Spleen (tissue), 11 donors: ENCODE measurements at regions not wholly inside any gene's neighbourhood (a gene's known extent, or its start where the extent isn't known, plus 50 kb on each side); places are given as distances from the start of the nearest gene placed in this dataset.
"Not testable (repeated sequence)": the region's sequence is repeated elsewhere in the genome, so short reads cannot be mapped to it uniquely, and the experiment has no call there.

Experiments used
- DNase-seq: peaks from one replicate; pipeline ENCODE4 v3.0.0-alpha.2; 2020
- H3K27ac ChIP-seq, 8 donors: fragments of 200-600 bp; sonication (generic) in 7 of 8; 1 replicate in 4 of 8; 2 replicates in 4 of 8; pipeline versions ENCODE4 v1.5.0 to v1.8.0; 2016 to 2021; ENCODE audit warnings: inconsistent platforms in 4 of 8, mild to moderate bottlenecking in 4 of 8, moderate library complexity in 1 of 8
- H3K27me3 ChIP-seq, 7 donors: fragments of 200-600 bp; sonication (generic) in 6 of 7; replicated peaks in 1 of 7; 1 replicate in 4 of 7; 2 replicates in 3 of 7; pipeline versions ENCODE4 v1.5.0 to v1.8.0; 2016 to 2021; ENCODE audit warnings: inconsistent platforms in 3 of 7, mild to moderate bottlenecking in 1 of 7
- H3K36me3 ChIP-seq, 6 donors: fragments of 200-600 bp; sonication (generic) in 5 of 6; 1 replicate in 4 of 6; 2 replicates in 2 of 6; pipeline versions ENCODE4 v1.5.0 to v1.8.0; 2016 to 2021; ENCODE audit warnings: inconsistent platforms in 2 of 6
- H3K4me1 ChIP-seq, 6 donors: fragments of 200-600 bp; sonication (generic) in 5 of 6; 1 replicate in 3 of 6; 2 replicates in 3 of 6; pipeline versions ENCODE4 v1.5.0 to v1.8.0; 2016 to 2021; ENCODE audit warnings: inconsistent platforms in 3 of 6
- H3K4me3 ChIP-seq, 8 donors: fragments of 200-600 bp; sonication (generic) in 7 of 8; 1 replicate in 4 of 8; 2 replicates in 4 of 8; pipeline versions ENCODE4 v1.5.0 to v1.8.0; 2016 to 2021; ENCODE audit warnings: inconsistent platforms in 4 of 8, mild to moderate bottlenecking in 4 of 8, moderate library complexity in 2 of 8
- H3K9me3 ChIP-seq, 8 donors: fragments of 200-600 bp; sonication (generic) in 7 of 8; 1 replicate in 4 of 8; 2 replicates in 4 of 8; pipeline versions ENCODE4 v1.5.0 to v1.8.0; 2016 to 2021; ENCODE audit warnings: inconsistent platforms in 4 of 8
- POLR2A ChIP-seq, 3 donors: fragments of 450-650 bp; IDR thresholded peaks; one replicate each; pipeline ENCODE4 v1.5.1; 2017; ENCODE audit warnings: antibody characterized with exemption in 3 of 3, mild to moderate bottlenecking in 1 of 3
- POLR2AphosphoS5 ChIP-seq, 3 donors: sonication (generic); formaldehyde crosslinking; IDR thresholded peaks; one replicate each; pipeline ENCODE4 v1.5.1; 2017; ENCODE audit warnings: antibody characterized with exemption in 3 of 3
- WGBS, 5 donors: extraction: QIAGEN DNeasy Blood & Tissue Kit in 3 of 5; methylation state at CpG; one replicate each; pipeline versions ENCODE4 v1.1.5 to v1.1.7; 2013 to 2018; 5-methylcytosine and 5-hydroxymethylcytosine counted together
- intact Hi-C: fragments of 100-400 bp; cut with DNase I; formaldehyde crosslinking; loops from one replicate; pipeline ENCODE4 v1.15.0; 2023; ENCODE audit warnings: low total_unique reads
- TF ChIP-seq, protein P1 (sequence below), 11 experiments: fragments of 200-600 bp in 7 of 11; fragments of 450-650 bp in 4 of 11; sonication (generic) in 4 of 11; IDR thresholded peaks in 8 of 11; conservative IDR thresholded peaks in 3 of 11; 1 replicate in 7 of 11; 2 replicates in 4 of 11; pipeline versions ENCODE4 v1.4.0 to v1.8.0; 2016 to 2021; ENCODE audit warnings: antibody characterized with exemption in 11 of 11, inconsistent platforms in 4 of 11, mild to moderate bottlenecking in 1 of 11
- donor health status: healthy with polysubstance abuse.
- donor health status: DM: no; HTN: no; CAD: no; lungs with moderate emphysema.
- donor health status: DM: no; HTN: no; CAD: no.
- donor health status: Bipolar disorder and iron deficiency.
- donor health status: healthy.
- donor health status: DM: no; HTN: no; CAD: no.
- donor health status: DM: yes; HTN: yes; CAD: no.

DNA sequence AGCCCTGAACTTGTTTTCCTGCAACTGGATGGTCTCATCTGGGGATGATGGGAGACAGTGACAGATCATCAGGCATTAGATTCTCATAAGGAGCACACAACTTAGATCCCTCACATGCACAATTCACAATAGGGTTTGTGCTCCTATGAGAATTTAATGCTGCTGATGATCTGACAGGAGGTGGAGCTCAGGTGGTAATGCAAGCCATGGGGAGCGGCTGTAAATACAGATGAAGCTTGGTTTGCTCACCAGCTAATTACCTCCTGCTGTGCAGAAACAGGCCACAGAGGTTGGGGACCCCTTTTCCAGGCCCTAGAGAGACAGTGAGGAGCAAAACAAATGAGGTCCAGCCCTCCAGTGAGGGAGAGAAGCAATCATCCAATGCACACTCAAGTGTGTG is 168.6 kb downstream of the RGS9 start:
- Histone ChIP-seq H3K4me3 (no peak overlapping the region), H3K27ac (no peak overlapping the region), H3K36me3 (no peaks in the 10 kb centered on the region), H3K9me3 (no peaks in the 10 kb centered on the region), H3K4me1 (no peaks in the 10 kb centered on the region), H3K27me3 (peaks cover 0 to 14% (median 0%) of the 10 kb centered on the region in 7 donors)
- TF ChIP-seq POLR2A (IDR thresholded peaks at IDR 0.05) (no peak), POLR2AphosphoS5 (IDR thresholded peaks at IDR 0.05) (no peak)
- TF ChIP-seq, protein P1, sequence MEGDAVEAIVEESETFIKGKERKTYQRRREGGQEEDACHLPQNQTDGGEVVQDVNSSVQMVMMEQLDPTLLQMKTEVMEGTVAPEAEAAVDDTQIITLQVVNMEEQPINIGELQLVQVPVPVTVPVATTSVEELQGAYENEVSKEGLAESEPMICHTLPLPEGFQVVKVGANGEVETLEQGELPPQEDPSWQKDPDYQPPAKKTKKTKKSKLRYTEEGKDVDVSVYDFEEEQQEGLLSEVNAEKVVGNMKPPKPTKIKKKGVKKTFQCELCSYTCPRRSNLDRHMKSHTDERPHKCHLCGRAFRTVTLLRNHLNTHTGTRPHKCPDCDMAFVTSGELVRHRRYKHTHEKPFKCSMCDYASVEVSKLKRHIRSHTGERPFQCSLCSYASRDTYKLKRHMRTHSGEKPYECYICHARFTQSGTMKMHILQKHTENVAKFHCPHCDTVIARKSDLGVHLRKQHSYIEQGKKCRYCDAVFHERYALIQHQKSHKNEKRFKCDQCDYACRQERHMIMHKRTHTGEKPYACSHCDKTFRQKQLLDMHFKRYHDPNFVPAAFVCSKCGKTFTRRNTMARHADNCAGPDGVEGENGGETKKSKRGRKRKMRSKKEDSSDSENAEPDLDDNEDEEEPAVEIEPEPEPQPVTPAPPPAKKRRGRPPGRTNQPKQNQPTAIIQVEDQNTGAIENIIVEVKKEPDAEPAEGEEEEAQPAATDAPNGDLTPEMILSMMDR (IDR thresholded peaks at IDR 0.05 in 8 of 11, conservative IDR thresholded peaks at IDR 0.05 in 3 of 11), result no peak
- DNase-seq, result no peak
- intact Hi-C loops, result no loop called here
- 83 to 96% (median 91%) methylated on average over 1 of the region's 1 CpG for WGBS, 5 donors

- Histone ChIP-seq H3K27me3 (peaks cover 0 to 20% (median 0%) of the 10 kb centered on the region in 7 donors), H3K4me1 (no peaks in the 10 kb centered on the region), H3K36me3 (no peaks in the 10 kb centered on the region), H3K27ac (no peak overlapping the region), H3K9me3 (no peaks in the 10 kb centered on the region), H3K4me3 (no peak overlapping the region)
- intact Hi-C loops, result no loop called here
- DNase-seq, result no peak
- TF ChIP-seq POLR2AphosphoS5 (IDR thresholded peaks at IDR 0.05) (no peak), POLR2A (IDR thresholded peaks at IDR 0.05) (no peak)
- TF ChIP-seq, protein P1 (IDR thresholded peaks at IDR 0.05 in 8 of 11, conservative IDR thresholded peaks at IDR 0.05 in 3 of 11), result no peak
- WGBS, 5 donors, result 72 to 98% (median 92%) methylated on average over 4 to 7 of the region's 7 CpGs
Measured at GRCh38 chr17:65305116-65305515, 167.9 kb downstream of the RGS9 start.

DNA sequence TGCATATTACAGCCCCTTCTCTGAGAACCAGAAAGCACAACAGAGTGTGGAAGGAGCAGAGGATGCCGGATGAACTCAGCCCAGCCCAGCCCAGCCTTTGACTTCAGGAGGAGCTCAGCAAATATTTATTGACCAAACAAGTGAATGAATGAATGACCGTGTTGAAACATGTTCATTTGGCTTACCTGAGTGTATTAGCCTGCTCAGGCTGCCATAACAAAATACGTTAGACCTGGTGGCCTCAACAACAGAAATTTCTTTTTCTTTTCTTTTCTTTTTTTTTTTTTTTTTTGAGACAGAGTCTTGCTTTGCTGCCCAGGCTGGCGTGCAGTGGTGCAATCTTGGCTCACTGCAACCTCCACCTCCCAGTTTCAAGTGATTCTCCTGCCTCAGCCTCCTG is 164.7 kb downstream of the RGS9 start:
- WGBS, 5 donors, result 81 to 87% (median 84%) methylated on average over 4 of the region's 4 CpGs
- peaks cover 0 to 20% (median 0%) of the 10 kb centered on the region in 7 donors for H3K27me3 ChIP-seq
- H3K4me3 ChIP-seq, H3K27ac ChIP-seq, H3K9me3 ChIP-seq, H3K4me1 ChIP-seq, intact Hi-C loops, H3K36me3 ChIP-seq, DNase-seq: not testable (repeated sequence)

DNA sequence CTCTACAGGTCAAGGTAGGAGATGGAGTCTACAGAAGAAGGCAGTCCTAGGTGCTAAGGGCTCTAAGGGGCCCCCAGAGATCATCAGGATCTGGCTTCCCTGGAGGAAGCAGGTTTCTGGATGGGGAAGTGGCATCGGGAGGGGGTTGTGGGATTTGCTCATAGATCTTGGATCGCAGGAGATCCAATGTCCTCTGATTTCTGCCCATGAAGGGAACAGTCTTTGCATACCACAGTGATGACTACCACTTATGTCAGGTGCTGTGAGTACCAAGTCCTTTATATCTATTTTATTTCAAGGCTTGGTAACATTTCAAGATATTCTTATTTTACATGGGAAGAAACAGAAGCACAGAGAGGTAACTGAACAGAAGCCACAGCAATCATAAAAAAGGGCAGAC is 164.0 kb downstream of the RGS9 start:
- Histone ChIP-seq H3K9me3 (no peaks in the 10 kb centered on the region), H3K4me3 (no peak overlapping the region), H3K4me1 (no peaks in the 10 kb centered on the region), H3K36me3 (no peaks in the 10 kb centered on the region), H3K27ac (no peak overlapping the region), H3K27me3 (peaks cover 0 to 20% (median 0%) of the 10 kb centered on the region in 7 donors)
- TF ChIP-seq POLR2A (IDR thresholded peaks at IDR 0.05) (no peak), POLR2AphosphoS5 (IDR thresholded peaks at IDR 0.05) (no peak)
- TF ChIP-seq, protein P1 (IDR thresholded peaks at IDR 0.05 in 8 of 11, conservative IDR thresholded peaks at IDR 0.05 in 3 of 11), result no peak
- intact Hi-C loops, result no loop called here
- WGBS, 5 donors, result 65 to 88% (median 85%) methylated on average over 2 of the region's 2 CpGs
- no peak for DNase-seq

DNA sequence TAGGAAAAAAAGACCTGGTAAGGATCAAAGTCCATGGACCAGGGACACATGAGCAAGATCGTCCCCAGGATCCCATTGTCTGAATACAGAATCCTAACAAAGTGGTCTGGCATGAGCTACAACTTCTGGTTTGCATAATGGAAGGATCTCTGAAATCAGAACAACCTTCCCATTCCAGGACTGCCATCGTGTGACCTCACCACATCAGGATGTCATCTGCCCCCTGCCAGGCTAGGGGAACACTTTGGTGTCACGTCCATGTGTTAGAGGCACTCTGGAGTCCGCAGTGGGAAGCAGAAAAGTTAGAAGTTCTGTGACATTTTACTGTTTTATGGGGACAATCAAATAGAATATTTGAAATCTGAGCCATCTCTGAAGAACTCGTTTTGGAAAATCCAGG is 160.7 kb downstream of the RGS9 start:
- no peak overlapping the region for H3K27ac ChIP-seq
- H3K27me3 ChIP-seq, result peaks cover 0 to 11% (median 0%) of the 10 kb centered on the region in 7 donors
- no peak overlapping the region for H3K4me3 ChIP-seq
- WGBS, 5 donors, result 42 to 53% (median 48%) methylated on average over 5 of the region's 5 CpGs
- H3K9me3 ChIP-seq, result no peaks in the 10 kb centered on the region
- no peaks in the 10 kb centered on the region for H3K36me3 ChIP-seq
- intact Hi-C loops, result loop anchor here (5.0 kb wide), 1 partner anchor 869 kb away; no protein-coding TSS in a partner anchor
- H3K4me1 ChIP-seq, result peaks cover 0 to 9% (median 3%) of the 10 kb centered on the region in 6 donors
- TF ChIP-seq POLR2AphosphoS5 (IDR thresholded peaks at IDR 0.05) (no peak), POLR2A (IDR thresholded peaks at IDR 0.05) (no peak)
- TF ChIP-seq, protein P1 (IDR thresholded peaks at IDR 0.05 in 8 of 11, conservative IDR thresholded peaks at IDR 0.05 in 3 of 11), result no peak
- no peak for DNase-seq
